Lower leg skin (tissue), 4 donors: ENCODE measurements at regions not wholly inside any gene's neighbourhood (a gene's known extent, or its start where the extent isn't known, plus 50 kb on each side); places are given as distances from the start of the nearest gene placed in this dataset.

Experiments
- DNase-seq, 2 donors: peaks; one replicate each; pipeline ENCODE4 v3.0.0-alpha.2; 2019; ENCODE audit warnings: low spot score in 2 of 2
- H3K4me3 ChIP-seq: fragments of 200-600 bp; sonication (generic); 2 replicates; pipeline ENCODE4 v1.5.1; 2017; ENCODE audit warnings: mild to moderate bottlenecking, low read depth; ENCODE audit not compliant: poor library complexity, severe bottlenecking
- CTCF ChIP-seq, 3 donors: fragments of 450-650 bp; IDR thresholded peaks; one replicate each; pipeline ENCODE4 v1.5.1; 2016; ENCODE audit warnings: antibody characterized with exemption in 3 of 3, mild to moderate bottlenecking in 3 of 3, moderate library complexity in 2 of 3
- POLR2A ChIP-seq, 2 donors: fragments of 450-650 bp; IDR thresholded peaks; one replicate each; pipeline ENCODE4 v1.6.1; 2016 to 2017; ENCODE audit warnings: antibody characterized with exemption in 2 of 2, mild to moderate bottlenecking in 1 of 2, moderate library complexity in 1 of 2
- WGBS, 2 donors: methylation state at CpG; one replicate each; pipeline ENCODE4 v1.1.5; 2018; 5-methylcytosine and 5-hydroxymethylcytosine counted together
- intact Hi-C: fragments of 100-400 bp; cut with DNase I; formaldehyde crosslinking; loops from one replicate; pipeline ENCODE4 v1.15.0; 2023; ENCODE audit warnings: low total_unique reads

GRCh38 chr12:58412461-58413060 is 471.2 kb downstream of the ATP23 start:
- 60 to 63% methylated on average over 2 of the region's 2 CpGs for WGBS, 2 donors
- DNase-seq, result no peak
- intact Hi-C loops, result no loop called here

GRCh38 chr12:58413794-58414193 is 472.4 kb downstream of the ATP23 start:
- DNase-seq, result no peak
- intact Hi-C loops, result no loop called here
- WGBS, 2 donors, result 67 to 80% methylated on average over 1 of the region's 1 CpG

More at GRCh38 chr12:58412461-58413060, 471.2 kb downstream of the ATP23 start:
- no peak for TF ChIP-seq CTCF (IDR thresholded peaks at IDR 0.05)
- H3K4me3 ChIP-seq, result no peak overlapping the region

GRCh38 chr12:58414398-58414871 is 473.1 kb downstream of the ATP23 start:
- intact Hi-C loops, result no loop called here
- no peak overlapping the region for H3K4me3 ChIP-seq
- TF ChIP-seq POLR2A (IDR thresholded peaks at IDR 0.05) (no peak), CTCF (IDR thresholded peaks at IDR 0.05) (no peak)
- WGBS, 2 donors, result 38 to 46% methylated on average over 2 of the region's 2 CpGs
- no peak for DNase-seq

More at GRCh38 chr12:58413794-58414193, 472.4 kb downstream of the ATP23 start:
- TF ChIP-seq POLR2A (IDR thresholded peaks at IDR 0.05) (no peak), CTCF (IDR thresholded peaks at IDR 0.05) (no peak)
- H3K4me3 ChIP-seq, result no peak overlapping the region

- no peak overlapping the region for H3K4me3 ChIP-seq
- DNase-seq, result no peak
- TF ChIP-seq POLR2A (IDR thresholded peaks at IDR 0.05) (no peak), CTCF (IDR thresholded peaks at IDR 0.05) (no peak)
- intact Hi-C loops, result no loop called here
Measured at GRCh38 chr12:58415716-58416115, 474.3 kb downstream of the ATP23 start.

GRCh38 chr12:58416236-58416635 is 474.9 kb downstream of the ATP23 start:
- 45 to 54% methylated on average over 2 of the region's 2 CpGs for WGBS, 2 donors
- TF ChIP-seq CTCF (IDR thresholded peaks at IDR 0.05) (no peak), POLR2A (IDR thresholded peaks at IDR 0.05) (no peak)
- intact Hi-C loops, result no loop called here
- no peak overlapping the region for H3K4me3 ChIP-seq
- DNase-seq, result no peak

- intact Hi-C loops, result no loop called here
- no peak overlapping the region for H3K4me3 ChIP-seq
- 47 to 55% methylated on average over 13 of the region's 13 CpGs for WGBS, 2 donors
- DNase-seq, result peak in 1 of 2 donors; percentile 19
- TF ChIP-seq POLR2A (IDR thresholded peaks at IDR 0.05) (no peak), CTCF (IDR thresholded peaks at IDR 0.05) (no peak)
Measured at GRCh38 chr12:58419196-58419760, 477.9 kb downstream of the ATP23 start.
